Mammary epithelial cell (primary cell): ENCODE measurements at regions not wholly inside any gene's neighbourhood (a gene's known extent, or its start where the extent isn't known, plus 50 kb on each side); places are given as distances from the start of the nearest gene placed in this dataset.

Experiments
- CTCF ChIP-seq, 2 donors: IDR thresholded peaks in 1 of 2; conservative IDR thresholded peaks in 1 of 2; 2 replicates each; pipeline ENCODE4 v1.5.1; 2011 to 2012; ENCODE audit warnings: inconsistent platforms in 2 of 2, low read length in 2 of 2, mild to moderate bottlenecking in 2 of 2, control low read depth in 1 of 2, low read depth in 1 of 2; ENCODE audit not compliant: insufficient read depth in 1 of 2; ENCODE audit errors: extremely low read depth in 1 of 2
- EZH2 ChIP-seq: IDR thresholded peaks from 2 replicates; pipeline ENCODE4 v1.6.1; 2012; ENCODE audit warnings: low read length, inconsistent platforms, borderline replicate concordance

GRCh38 chr10:61159253-61159652 lies 215.3 kb upstream of the RHOBTB1 start:
- TF ChIP-seq CTCF (conservative IDR thresholded peaks at IDR 0.05 in 1 of 2, IDR thresholded peaks at IDR 0.05 in 1 of 2; ENCODE audit: extremely low read depth in 1 of 2, insufficient read depth in 1 of 2, low read depth in 1 of 2, low read length in 2 of 2) (no peak), EZH2 (no peak)
